ENCODE measurements at regions not wholly inside any gene's neighbourhood (a gene's known extent, or its start where the extent isn't known, plus 50 kb on each side); places are given as distances from the start of the nearest gene placed in this dataset.
"Not testable (repeated sequence)": the region's sequence is repeated elsewhere in the genome, so short reads cannot be mapped to it uniquely, and the experiment has no call there.

DNA sequence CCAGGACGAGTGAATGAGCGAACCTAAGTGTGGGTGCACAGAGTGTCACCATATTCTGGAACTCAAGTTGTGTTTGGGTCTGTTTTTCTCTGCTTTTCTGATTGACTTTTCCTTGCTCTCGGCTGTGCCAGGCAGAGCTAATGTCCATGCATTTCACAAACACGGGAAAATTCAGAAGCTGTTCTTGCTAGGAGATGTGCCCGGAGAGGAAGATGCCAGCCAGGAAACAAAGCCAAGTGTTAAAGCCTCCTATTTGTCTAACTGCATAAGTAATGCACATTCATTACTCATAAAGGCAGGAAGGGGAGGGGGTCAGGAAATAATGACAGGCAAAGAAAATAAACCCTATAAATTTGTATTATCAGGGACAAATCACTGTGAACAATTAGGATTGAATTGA is 250.4 kb upstream of the SFSWAP start:
- DNase-seq (ENCODE audit: low spot score) = no peak
- intact Hi-C loops (cut with DNase I) = no loop called here

DNA sequence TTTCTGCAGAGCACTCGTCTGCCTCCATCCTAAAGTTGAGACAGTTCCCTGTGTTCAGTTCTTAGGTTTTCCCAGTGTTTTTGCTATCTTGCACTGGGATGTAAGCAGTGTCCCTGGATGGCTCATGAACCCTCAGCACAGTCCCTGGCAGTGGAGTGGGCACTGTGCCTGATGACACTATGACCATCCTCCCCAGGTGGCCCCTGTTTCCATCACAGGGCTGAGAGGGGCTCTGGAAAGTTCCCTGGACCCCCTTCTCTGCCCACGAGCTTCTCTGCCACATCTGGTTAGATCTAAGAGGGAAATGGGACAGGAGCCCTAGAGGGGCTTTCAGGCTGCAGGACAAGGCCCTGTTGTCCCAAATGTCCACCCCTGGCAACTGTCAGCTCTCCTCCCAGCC is 249.8 kb upstream of the SFSWAP start:
- no peak for DNase-seq (ENCODE audit: low spot score)
- intact Hi-C loops (cut with DNase I) = no loop called here

DNA sequence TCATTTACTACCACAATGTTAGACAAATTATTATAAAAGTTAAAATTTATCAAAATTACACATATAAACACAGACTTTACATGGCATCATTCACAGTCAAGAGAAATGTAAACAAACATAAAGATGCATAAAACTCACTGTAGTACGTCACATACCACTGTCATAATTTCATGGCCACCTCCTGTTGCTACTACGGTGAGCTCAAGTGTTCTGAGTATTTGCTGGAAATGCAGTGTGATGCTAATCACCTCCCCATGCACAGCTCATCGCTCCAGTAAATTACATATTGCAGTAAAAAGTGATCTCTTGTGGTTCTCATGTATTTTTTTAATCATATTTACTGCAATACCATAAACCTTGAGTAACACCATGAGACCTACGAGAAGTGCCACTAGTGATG is 247.7 kb upstream of the SFSWAP start:
- intact Hi-C loops (cut with DNase I) = no loop called here
- no peak for DNase-seq (ENCODE audit: low spot score)

DNA sequence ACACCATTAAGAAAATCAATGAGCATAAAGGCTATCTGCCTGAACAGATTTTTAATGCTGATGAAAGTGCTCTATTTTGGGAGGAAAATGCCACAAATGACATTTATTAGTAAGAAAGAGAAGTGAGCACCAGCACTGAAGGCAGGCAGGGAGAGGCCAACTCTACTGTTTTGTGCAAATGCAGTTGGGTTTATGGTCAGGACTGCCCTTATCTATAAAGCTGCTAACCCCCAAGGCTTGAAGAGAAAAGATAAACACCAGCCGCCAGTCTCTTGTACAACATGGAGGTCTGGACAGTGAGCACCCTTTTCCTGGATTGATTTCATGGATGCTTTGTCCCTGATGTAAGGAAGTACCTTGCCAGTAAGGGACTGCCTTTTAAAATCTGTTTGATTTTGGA is 246.8 kb upstream of the SFSWAP start:
- intact Hi-C loops (cut with DNase I) = no loop called here

DNA sequence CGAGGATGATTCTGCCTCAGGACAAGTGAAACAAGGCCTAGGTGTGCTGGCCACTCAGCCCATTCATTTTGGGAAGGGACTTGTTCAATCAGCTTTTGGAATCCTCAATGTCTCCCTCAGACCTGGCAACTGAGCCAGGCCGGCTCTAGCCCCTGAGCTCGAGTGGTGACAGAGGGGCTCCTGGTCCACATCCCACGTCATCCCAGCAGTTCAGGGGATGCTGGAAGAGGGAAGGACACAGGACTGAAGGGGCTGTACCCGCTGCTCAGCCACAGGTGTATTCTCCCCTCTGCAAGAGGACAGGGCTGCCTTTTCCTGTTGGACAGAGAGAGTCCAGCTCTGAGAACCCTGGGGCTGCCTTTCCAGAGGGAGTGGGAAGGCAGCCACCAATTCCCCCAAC is 244.6 kb upstream of the SFSWAP start:
- intact Hi-C loops (cut with DNase I) = no loop called here
- DNase-seq (ENCODE audit: low spot score) = no peak

More for the DNA sequence above, 246.8 kb upstream of the SFSWAP start:
- DNase-seq (ENCODE audit: low spot score) = no peak

- intact Hi-C loops (cut with DNase I) = loop anchor here in 1 of 2 donors (1.0 kb wide), 1 partner anchor 46 kb away; no protein-coding TSS in a partner anchor
- DNase-seq (ENCODE audit: low spot score) = no peak
These were observed 244.0 kb upstream of the SFSWAP start for GRCh38 chr12:131466932-131467331.

- no peak for DNase-seq (ENCODE audit: low spot score)
- intact Hi-C loops (cut with DNase I) = no loop called here
These were observed 242.7 kb upstream of the SFSWAP start for GRCh38 chr12:131468206-131468605.

DNA sequence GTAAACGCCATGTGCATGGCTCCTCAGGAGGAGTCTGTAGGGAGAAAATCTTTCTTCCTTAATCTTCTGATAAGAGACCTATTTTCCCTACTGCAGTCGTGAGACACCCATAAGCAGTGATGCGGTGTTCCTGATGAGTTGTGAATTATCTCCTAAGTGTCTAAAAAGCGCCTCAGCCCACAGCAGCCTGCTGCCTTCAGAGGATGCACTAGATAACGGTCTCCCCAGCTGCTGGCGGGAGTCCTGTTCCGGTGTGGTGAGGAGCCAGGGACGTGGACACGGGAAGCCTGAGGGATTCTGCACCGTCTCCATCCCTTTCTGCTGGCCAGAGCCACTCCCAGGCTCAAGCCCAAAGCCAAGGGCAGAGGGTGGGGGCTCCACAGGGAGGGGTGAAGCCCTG is 240.9 kb upstream of the SFSWAP start:
- intact Hi-C loops (cut with DNase I) = not testable (repeated sequence)

DNA sequence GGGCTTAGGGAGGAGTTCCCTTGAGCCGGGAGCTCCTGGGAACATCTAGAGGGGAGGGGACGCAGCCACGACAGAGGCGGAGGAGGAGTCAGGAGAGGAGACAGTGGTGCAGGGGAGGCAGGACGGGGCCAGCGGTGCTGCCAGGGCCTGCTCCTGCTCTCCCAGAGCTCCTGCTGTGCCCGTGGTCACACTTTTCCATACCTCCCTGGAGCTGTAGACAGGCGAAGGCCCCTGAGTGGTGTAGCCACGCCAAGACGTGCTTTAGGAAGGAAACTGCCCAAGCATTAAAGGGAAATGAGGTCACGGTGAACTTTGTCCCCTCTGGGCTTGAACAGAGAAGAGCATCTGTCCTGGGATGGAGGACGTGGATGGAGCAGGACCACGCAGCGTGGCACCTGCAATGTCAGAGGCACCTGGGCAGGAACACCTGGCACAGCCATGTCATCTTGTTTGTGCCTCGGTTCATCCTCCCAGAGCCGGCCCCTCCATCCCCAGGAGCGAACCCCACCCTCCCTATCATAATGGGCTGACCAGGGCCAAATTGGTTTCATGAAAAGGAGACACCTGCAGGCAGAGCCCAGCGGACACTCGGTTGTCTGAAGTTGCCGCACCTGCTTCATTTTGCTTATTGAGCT is 239.5 kb upstream of the SFSWAP start:
- no peak for DNase-seq (ENCODE audit: low spot score)
- intact Hi-C loops (cut with DNase I) = no loop called here

More for the DNA sequence above, 240.9 kb upstream of the SFSWAP start:
- not testable (repeated sequence) for DNase-seq (ENCODE audit: low spot score)

- intact Hi-C loops (cut with DNase I) = no loop called here
- DNase-seq (ENCODE audit: low spot score) = no peak
These were observed 238.8 kb upstream of the SFSWAP start for GRCh38 chr12:131471946-131472732.

- intact Hi-C loops (cut with DNase I) = no loop called here
- DNase-seq (ENCODE audit: low spot score) = no peak
These were observed 237.6 kb upstream of the SFSWAP start for GRCh38 chr12:131473261-131473660.

- intact Hi-C loops (cut with DNase I) = no loop called here
- no peak for DNase-seq (ENCODE audit: low spot score)
These were observed 236.9 kb upstream of the SFSWAP start for GRCh38 chr12:131473741-131474709.

DNA sequence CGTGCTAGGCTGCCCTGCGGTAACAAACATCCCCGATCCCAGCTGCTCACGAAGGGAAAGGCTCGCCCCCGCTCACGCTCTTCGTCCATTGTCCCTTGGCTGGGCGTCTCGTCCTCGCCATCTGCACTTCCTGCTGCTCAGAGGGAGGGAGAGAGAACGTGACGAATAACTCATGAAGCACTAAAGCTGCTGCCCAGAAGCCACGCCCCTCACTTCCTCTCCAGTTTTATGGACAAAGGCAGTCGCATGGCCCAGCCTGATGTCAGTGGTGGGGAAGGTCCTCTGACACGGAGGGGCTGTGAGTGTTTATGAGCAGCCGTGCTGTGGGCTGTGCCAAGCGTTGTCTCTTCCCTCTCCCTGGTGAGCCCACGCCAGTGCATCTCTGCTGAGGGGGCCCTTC is 235.9 kb upstream of the SFSWAP start:
- DNase-seq (ENCODE audit: low spot score); intact Hi-C loops (cut with DNase I): not testable (repeated sequence)

DNA sequence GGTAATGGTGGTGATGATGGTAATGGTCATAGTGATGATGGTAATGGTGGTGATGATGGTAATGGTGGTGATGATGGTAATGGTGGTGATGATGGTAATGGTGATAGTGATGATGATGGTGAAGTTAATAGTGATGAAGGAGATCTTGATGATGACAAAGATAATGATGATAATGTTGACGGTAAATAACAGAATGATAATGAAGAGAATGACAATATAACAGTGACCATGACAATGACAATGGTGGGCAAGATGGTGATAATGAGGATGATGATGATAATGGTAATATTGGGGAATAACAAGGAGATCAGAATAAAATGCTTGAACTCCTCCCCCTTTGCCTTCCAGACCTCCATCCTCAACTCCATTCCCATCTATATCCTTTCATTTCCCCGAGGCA is 233.3 kb upstream of the SFSWAP start:
- DNase-seq (ENCODE audit: low spot score) = no peak
- intact Hi-C loops (cut with DNase I) = no loop called here

- intact Hi-C loops (cut with DNase I) = no loop called here
- no peak for DNase-seq (ENCODE audit: low spot score)
These were observed 232.4 kb upstream of the SFSWAP start for GRCh38 chr12:131478468-131478867.

- intact Hi-C loops (cut with DNase I) = no loop called here
- DNase-seq (ENCODE audit: low spot score) = no peak
These were observed 228.7 kb upstream of the SFSWAP start for GRCh38 chr12:131482199-131482598.

DNA sequence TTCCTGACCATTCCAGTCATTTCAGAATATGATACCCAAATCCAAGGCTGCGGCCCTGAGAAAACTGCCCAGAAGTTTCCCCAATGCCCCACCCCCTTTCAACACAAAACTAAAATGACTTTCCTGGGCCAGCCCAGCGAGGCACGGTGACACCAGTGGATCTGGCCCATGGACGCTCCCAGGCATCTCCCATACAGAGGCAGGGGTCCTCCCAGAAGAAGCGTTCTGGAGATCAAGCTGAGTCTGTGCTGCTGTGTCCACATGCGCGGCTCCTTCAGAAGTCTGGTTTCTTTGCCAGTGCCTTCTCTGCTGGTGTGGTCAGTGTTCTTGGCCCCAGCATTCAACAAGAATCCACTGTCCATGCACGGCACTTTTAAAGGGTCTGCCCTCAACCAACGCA is 228.2 kb upstream of the SFSWAP start:
- intact Hi-C loops (cut with DNase I) = no loop called here

DNA sequence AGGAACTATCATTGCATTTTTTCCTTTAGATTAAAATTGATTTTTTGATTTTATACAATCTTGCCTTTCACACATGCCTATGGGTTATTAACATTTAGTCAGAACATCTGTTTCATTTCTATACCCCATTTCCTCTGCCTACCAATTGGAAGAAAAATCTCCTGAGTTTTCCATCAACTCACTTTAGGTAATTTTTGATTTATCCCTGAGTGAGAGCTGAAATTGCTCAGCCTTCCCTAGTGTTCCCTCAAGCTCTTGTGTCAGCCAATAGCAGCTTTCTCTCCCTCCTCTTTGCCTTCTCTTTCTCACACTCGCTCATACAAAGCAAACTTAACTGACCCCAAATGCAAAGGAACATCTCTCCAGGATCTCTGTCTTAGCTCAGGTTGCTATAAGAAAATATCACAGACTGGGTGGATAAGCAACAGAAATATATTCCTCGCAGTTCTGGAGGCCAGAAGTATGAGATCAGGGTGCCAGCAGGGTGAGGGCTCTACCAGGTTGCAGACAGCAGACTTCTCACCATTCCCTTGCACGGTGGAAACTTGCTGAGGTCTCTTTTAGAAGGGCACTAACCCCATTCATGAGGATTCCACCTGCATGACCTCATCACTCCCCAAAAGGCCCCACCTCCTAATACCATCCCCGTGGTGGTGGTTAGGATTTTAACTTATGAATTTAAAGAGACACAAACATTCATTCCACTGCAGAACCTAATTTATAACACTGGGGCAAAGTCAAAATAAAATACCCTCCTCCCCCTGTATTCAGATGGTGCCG is 224.2 kb upstream of the SFSWAP start:
- intact Hi-C loops (cut with DNase I) = loop anchor here in 1 of 2 donors (2.0 kb wide), 1 partner anchor 62 kb away; no protein-coding TSS in a partner anchor
- no peak for DNase-seq (ENCODE audit: low spot score)

More for the DNA sequence above, 228.2 kb upstream of the SFSWAP start:
- no peak for DNase-seq (ENCODE audit: low spot score)

Data from posterior vena cava (tissue), 2 donors.